HTR-8/SVneo (cell line): ENCODE measurements at regions not wholly inside any gene's neighbourhood (a gene's known extent, or its start where the extent isn't known, plus 50 kb on each side); places are given as distances from the start of the nearest gene placed in this dataset.
"Not testable (repeated sequence)": the region's sequence is repeated elsewhere in the genome, so short reads cannot be mapped to it uniquely, and the experiment has no call there.

Experiments
- DNase-seq: peaks from one replicate; pipeline ENCODE4 v3.0.0; 2011; ENCODE audit warnings: low spot score, mixed read lengths; ENCODE audit not compliant: insufficient read length
- FAIRE-seq: peaks from 2 replicates; lab custom pipeline; 2011; peaks lifted over from hg19 to GRCh38; lab: Jason Lieb, UNC

DNA sequence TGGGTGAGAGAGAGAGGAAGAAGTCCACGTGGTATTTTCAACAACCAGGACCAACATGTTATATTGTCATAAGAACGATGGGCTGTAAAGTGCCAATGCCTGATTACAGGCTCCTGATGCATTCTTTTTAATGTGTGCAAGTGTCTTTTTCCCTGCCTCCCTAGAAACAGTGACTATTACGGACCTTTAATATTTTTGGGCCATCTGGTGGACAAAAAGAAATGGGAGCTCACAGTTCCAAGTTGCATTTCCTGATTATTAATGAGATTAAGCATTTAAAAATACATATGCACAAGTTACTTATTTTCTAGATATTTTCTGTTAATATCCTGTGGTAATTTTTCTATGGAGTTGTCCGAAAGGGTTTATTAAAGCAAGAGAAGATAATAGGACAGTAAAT, 530.2 kb downstream of the NR2F2 start:
- DNase-seq (no peak), FAIRE-seq (no peak)

DNA sequence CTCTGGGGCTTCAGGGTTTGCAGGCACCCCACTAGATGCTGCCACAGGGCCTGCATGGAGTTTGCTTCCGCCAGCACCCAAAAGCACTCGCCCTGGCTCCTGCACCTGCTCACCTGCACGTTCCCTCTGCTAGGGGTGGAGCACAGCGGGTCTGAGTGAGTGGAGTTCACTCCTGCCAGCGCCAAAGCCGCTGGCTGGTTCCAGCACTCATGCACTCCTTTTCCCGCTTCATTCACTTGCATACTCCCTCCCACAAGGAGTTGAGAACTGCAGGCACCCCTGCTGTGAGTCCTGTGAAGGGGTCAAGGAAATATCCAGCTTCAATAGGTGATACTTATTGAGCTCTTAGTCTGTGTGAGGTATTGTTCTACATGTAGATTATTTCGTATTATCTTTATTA, 537.5 kb downstream of the NR2F2 start:
- FAIRE-seq (no peak), DNase-seq (no peak)

DNA sequence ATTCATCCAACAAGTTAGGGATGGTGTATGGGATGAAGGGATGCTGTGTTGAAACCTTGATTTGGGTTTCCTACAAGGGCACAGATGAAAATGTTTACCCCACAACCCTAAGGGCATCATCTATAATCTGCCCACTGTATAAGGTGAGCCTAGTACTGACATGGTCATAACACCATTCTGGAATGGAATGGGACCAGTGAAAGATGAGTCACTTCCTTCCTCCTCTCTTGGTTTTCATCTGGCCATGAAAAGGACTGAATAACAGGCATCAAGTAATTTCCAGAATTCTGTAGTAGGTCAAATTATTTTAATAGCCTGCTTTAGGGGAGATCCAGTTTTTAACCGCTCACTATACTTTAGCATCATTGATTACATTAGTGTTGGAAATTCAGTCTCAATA, 538.6 kb downstream of the NR2F2 start:
- FAIRE-seq = no peak
- DNase-seq = no peak

DNA sequence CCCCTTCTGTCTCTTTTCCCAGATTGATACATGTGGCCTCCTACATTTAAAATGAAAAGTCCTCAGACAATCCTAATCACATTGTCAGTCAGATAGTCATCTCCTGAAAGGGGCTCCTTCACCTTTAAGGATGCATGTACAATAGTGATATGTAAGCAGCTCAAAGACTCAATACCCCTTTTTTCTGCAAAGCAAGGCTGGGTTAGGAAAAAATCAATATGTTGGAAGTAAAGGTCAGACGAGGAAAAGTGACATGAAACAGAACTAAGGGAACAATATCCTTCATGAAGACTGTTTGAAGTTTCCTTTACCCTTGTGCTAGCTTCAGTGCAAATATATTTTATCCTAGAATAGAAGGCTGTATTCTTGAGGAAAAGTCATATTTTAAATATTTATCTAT, 539.3 kb downstream of the NR2F2 start:
- DNase-seq (no peak), FAIRE-seq (no peak)

DNA sequence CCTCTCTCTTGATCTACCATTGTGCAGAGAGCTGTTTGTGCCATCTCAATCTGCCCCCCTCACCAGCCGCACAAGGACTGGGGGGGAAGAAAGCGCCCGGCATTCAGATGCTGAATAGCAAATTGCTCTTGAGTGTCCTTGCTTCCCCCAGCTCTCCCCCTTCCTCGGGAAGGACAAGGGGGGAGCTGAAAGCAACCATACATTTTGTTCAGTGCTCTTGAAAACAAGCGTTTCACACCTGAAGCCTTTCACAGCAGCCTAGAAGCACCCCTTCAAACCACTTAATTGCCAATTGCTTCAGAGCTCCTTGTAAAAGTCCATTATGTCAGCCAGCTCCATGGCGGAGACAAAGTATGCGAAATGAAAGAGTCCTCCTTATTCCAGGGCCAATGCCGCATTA, 540.1 kb downstream of the NR2F2 start:
- FAIRE-seq = no peak
- DNase-seq = no peak

DNA sequence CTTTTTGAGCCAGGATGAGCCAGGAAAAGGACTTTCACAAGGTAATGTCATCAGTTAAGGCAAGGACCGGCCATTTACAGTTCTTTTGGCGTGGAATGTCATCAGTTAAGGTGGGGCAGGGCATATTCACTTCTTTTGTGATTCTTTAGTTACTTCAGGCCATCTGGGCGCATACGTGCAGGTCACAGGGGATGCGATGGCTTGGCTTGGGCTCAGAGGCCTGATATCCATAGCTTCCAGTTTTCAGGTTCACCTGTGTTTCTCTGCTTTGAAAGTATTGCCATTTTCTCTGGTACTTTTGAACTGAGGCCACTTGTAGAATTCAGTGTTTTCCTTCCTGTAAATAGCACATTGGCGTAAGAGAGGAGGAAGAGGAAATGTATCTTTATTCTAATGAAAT, 546.9 kb downstream of the NR2F2 start:
- not testable (repeated sequence) for FAIRE-seq

GRCh38 chr15:96878129-96878528, 547.6 kb downstream of the NR2F2 start:
- DNase-seq (no peak), FAIRE-seq (no peak)

More for the DNA sequence above, 546.9 kb downstream of the NR2F2 start:
- DNase-seq = not testable (repeated sequence)

- FAIRE-seq = no peak
- no peak for DNase-seq
These were observed 551.7 kb downstream of the NR2F2 start for GRCh38 chr15:96882121-96882772.

DNA sequence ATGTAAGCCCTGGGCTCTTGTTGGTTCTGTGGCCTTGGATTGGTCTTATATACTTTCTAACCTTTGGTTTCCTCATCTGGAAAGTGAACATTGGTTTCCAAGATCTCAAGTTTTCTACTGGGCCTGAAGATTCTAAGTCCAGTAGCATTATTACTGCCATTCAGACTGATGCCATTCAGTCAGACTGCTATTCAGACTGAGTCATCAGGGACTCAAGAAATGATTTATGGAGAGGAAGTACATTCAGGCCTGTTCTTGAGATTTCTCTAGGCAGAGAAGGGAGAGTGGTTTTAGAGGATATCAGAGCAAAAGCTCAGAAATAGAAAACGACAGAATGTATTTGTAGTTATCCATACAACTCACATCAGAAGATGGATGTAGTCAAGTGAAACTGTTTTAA, 557.2 kb downstream of the NR2F2 start:
- peak; percentile 41 for DNase-seq
- peak; percentile 46 for FAIRE-seq

GRCh38 chr15:96888764-96889163, 558.3 kb downstream of the NR2F2 start:
- DNase-seq (no peak), FAIRE-seq (no peak)

DNA sequence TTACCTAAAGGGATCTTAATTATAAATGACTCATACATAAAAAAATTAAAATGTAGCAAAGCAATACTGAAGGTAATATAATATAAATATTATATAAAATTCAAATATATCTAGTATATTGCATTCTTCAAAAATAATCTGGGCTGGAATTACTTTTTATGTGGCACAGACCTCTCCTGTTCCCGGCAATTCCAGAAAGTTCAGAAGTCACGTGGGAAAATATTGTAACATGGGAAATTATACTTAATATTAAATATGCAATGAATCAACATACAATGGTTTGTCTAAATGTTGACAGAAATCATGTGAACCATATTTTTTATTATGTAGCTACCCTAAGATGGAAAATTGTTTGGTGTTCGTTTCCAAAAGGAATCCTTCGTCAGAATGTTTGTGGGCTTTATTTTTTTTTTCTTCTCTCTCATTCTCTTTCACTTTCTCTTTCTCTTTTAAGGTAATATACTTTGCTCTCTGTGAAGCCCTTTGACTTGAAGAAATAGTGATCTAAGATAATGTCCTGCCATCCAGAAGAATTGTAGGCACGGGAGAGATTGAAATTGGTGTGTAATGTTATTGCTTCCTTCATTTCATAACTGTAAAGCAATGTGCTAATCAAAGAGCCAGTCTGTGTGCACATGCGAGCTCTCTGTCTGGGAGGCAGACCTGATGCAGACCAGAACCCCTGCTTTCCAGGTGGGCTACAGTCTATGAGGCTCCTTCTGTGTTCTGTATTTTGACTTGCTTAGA, 559.4 kb downstream of the NR2F2 start:
- DNase-seq = no peak
- FAIRE-seq = no peak

DNA sequence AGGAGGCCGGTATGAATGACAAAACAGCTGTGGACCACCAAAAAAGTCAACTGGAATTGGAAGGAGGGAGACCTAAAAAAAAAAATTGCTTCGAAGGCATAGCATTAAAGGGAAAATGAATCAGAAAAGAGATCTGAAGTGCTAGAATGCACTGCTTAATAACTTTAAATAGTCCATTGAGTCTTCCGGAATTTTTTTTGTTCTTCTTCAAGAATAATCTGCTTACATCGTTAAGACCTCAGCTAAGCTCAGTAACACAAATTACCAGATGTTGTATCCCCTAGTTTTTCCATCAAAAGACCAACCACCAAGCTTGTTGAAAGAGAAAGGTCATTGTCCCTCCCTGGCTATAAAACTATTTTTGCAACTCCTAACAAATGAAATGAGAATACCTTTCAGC, 560.5 kb downstream of the NR2F2 start:
- no peak for FAIRE-seq
- DNase-seq = no peak

DNA sequence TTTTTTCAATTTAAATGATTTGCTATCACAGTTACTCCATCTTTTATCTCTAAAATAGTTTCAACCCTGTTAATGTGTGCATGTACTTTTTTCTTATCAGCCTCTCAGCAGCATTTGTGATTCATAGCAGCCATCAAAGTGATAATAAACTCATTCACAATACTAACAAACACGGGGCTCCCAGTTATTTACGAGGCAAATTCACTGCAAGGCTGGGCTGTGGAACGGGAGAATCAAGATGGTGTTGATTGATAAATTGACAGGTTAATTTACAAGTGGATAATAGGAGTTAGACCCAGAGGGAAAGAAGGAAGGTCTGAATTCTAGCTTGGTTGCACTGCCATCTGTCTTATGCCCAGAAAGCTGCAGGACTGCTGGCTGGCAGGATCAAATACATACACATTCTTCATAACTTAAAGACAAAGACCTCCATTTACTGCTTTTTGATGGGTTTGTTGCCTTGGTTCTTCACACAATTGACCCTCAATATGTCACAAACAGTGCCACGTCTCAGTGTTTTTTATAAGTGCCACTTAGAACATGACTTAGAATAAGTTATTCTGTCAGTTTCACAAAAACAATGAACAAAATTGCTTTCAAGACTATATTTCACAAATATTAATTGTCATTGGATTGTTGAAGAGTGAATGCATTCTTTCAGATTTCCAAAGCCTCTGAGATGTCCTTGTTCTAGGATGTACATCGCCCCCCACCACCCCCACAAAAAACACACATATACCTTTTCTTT, 562.8 kb downstream of the NR2F2 start:
- FAIRE-seq (no peak), DNase-seq (peak; percentile 22)

GRCh38 chr15:96894659-96895058, 564.2 kb downstream of the NR2F2 start:
- DNase-seq (no peak), FAIRE-seq (no peak)

- FAIRE-seq (no peak), DNase-seq (no peak)
These were observed 566.3 kb downstream of the NR2F2 start for GRCh38 chr15:96896766-96897165.

GRCh38 chr15:96914081-96914480, 583.6 kb downstream of the NR2F2 start:
- no peak for FAIRE-seq
- no peak for DNase-seq

DNA sequence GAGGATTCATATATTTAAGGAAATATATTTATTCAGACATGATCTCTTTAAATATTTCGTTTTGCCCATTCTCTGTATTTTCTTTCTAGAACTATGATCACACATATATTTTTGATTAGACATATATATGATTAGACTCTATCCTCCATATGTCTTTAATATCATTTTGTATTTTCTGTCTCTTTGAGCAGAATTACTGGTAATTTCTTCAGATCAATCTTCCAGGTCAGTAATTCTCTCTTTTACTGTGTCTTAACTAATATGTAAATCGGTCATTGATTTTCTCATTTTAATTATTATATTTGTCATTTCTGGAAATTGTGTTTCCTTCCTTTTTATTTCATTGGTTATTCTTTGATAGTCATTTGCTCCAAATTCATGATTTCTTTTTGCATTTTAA, 586.2 kb downstream of the NR2F2 start:
- no peak for DNase-seq
- FAIRE-seq = no peak

DNA sequence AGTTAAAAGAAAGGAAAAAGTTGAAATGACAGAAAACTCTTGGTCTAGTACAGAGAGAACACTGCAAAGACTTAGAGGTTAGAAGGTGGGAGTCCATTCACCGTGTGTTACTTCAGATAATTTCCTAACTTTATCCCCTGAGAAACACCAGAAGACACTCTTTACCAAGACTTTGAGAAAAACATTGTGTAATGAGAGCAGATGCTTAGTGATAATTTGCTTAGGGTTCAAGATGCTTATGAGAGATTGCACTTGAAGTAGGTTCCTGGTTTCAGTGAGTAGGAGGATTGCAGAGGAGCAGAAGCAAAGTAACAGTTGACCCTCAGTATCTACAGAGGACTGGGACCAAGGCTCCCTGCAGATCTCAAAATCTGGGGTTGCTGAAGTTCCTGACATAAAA, 594.1 kb downstream of the NR2F2 start:
- FAIRE-seq = no peak

GRCh38 chr15:96947296-96948229, 617.1 kb downstream of the NR2F2 start:
- no peak for DNase-seq

More for the DNA sequence above, 594.1 kb downstream of the NR2F2 start:
- DNase-seq = no peak

DNA sequence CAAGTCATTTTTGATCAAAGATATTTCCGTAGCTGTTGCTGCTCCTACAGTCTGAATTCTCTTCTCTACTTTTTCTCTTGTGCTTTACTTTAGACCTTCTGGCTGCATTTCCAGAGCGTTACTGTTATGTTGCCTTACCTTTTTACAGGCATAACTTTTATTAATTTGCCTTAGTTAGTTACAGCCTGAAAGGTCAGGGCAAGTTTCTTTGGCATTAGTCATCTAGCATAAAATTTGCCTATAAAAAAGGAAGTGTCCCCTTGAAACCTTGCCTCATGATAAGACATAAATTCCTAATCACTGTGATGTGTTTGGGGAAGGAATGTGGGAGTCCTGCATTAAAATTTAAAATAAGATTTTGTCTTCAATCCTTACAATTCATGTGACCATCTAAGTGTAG, 618.5 kb downstream of the NR2F2 start:
- no peak for FAIRE-seq

More at GRCh38 chr15:96947296-96948229, 617.1 kb downstream of the NR2F2 start:
- FAIRE-seq = no peak

More for the DNA sequence above, 618.5 kb downstream of the NR2F2 start:
- DNase-seq = no peak
